Stimulated activated CD8-positive, alpha-beta memory T cell treated with anti-CD3 and anti-CD28 coated beads, Interleukin-7, amount 100 ng/mL, for 4 hours (primary cell): ENCODE measurements at regions not wholly inside any gene's neighbourhood (a gene's known extent, or its start where the extent isn't known, plus 50 kb on each side); places are given as distances from the start of the nearest gene placed in this dataset.

Source experiments
- DNase-seq, 2 donors: peaks; one replicate each; pipeline ENCODE4 v3.0.0-alpha.2; 2020; ENCODE audit warnings: low read depth in 2 of 2

GRCh38 chr12:98344046-98344930, 171.1 kb upstream of the TMPO start:
- no peak for DNase-seq

- DNase-seq = no peak
Measured at GRCh38 chr12:98345308-98345876, 170.0 kb upstream of the TMPO start.

- no peak for DNase-seq
Measured at GRCh38 chr12:98351089-98351488, 164.3 kb upstream of the TMPO start.

- DNase-seq = no peak
Measured at GRCh38 chr12:98351784-98352183, 163.6 kb upstream of the TMPO start.

- no peak for DNase-seq
Measured at GRCh38 chr12:98352218-98352811, 163.1 kb upstream of the TMPO start.

- no peak for DNase-seq
Measured at GRCh38 chr12:98352835-98353234, 162.6 kb upstream of the TMPO start.

GRCh38 chr12:98354520-98355035, 160.8 kb upstream of the TMPO start:
- DNase-seq = no peak

- DNase-seq = no peak
Measured at GRCh38 chr12:98355322-98355721, 160.1 kb upstream of the TMPO start.

- DNase-seq = no peak
Measured at GRCh38 chr12:98355933-98356332, 159.5 kb upstream of the TMPO start.

- no peak for DNase-seq
Measured at GRCh38 chr12:98358144-98358543, 157.2 kb upstream of the TMPO start.

GRCh38 chr12:98359856-98360255, 155.5 kb upstream of the TMPO start:
- DNase-seq = no peak

- DNase-seq = no peak
Measured at GRCh38 chr12:98360401-98360800, 155.0 kb upstream of the TMPO start.

- DNase-seq = no peak
Measured at GRCh38 chr12:98369581-98369980, 145.8 kb upstream of the TMPO start.

GRCh38 chr12:98370976-98371375, 144.4 kb upstream of the TMPO start:
- no peak for DNase-seq

GRCh38 chr12:98371419-98371818, 144.0 kb upstream of the TMPO start:
- no peak for DNase-seq

- DNase-seq = no peak
Measured at GRCh38 chr12:98372340-98373024, 142.9 kb upstream of the TMPO start.

GRCh38 chr12:98373025-98373554, 142.3 kb upstream of the TMPO start:
- no peak for DNase-seq

- DNase-seq = no peak
Measured at GRCh38 chr12:98374007-98374406, 141.4 kb upstream of the TMPO start.

- no peak for DNase-seq
Measured at GRCh38 chr12:98379106-98379505, 136.3 kb upstream of the TMPO start.

GRCh38 chr12:98385641-98386040, 129.7 kb upstream of the TMPO start:
- no peak for DNase-seq

- DNase-seq = no peak
Measured at GRCh38 chr12:98387444-98387843, 127.9 kb upstream of the TMPO start.

GRCh38 chr12:98388126-98388525, 127.3 kb upstream of the TMPO start:
- no peak for DNase-seq
